ENCODE measurements at regions not wholly inside any gene's neighbourhood (a gene's known extent, or its start where the extent isn't known, plus 50 kb on each side); places are given as distances from the start of the nearest gene placed in this dataset.

DNA sequence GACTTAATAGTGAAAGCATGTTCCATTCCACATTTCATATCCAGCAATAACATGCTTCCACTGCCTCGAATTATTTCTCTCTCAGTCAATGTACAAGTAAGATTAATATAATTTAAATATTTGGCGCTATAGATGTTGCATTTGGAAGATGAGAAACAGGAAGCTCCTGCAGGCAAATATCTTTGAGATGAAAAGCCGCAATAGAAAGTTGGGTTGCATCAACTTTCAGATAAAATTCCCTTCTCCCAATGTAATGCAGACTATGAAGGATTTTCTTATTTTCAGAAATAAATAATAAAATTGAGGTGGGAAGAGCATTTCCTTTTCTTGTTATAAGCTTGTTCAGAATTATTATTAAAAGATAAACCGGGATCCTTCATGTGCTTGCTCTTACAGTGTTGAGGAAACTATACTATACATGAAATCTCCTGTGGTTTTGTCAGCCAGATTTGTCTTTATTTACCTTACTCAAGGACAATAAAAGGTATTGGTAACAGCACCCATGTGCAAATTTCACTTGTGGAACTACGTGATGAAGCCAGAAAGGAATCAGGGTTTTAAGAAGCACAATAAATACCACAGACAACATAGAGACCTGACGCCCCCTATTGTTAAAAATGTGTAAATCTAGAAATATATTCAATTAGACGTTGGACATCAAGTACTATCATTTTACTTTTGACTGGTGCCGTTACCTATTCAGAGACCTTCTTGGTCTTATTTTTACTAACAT is 307.0 kb downstream of the ARPP21 start:
- FAIRE-seq, result peak; percentile 81
- peak in 1 of 2 donors; percentile 5 for DNase-seq (ENCODE audit: low spot score in 2 of 2)

DNA sequence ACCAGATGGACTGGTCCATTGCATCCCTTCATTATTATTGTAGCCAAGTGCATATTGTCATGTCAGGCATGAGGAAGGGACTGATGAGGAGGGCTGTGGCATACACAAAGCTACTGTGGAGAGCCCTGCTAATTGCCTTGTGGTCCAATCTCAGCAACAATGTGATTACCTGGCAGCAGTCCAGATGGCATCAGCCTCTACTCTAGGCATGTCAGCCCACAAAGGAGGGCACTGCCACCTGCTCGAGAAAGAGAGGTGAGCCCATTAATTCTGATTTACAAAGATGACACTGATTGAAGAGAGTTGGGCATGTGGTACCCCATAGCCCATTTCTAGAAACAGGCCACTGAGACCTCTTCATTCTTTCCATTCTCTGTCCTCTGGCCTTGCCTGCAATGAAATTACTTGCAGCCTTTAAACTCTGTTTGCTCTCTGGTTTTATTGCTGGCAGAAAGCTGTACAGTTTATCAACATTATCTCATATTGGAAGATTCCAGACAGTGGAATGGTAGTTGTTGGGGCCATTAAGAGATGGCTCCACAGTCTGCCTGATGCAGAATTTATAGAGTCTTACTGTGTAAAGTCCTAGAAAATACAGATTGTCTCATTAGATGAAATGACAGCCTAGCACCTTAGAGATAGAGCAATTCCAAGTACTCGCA is 307.7 kb downstream of the ARPP21 start:
- no peak for FAIRE-seq
- no peak for DNase-seq (ENCODE audit: low spot score in 2 of 2)

DNA sequence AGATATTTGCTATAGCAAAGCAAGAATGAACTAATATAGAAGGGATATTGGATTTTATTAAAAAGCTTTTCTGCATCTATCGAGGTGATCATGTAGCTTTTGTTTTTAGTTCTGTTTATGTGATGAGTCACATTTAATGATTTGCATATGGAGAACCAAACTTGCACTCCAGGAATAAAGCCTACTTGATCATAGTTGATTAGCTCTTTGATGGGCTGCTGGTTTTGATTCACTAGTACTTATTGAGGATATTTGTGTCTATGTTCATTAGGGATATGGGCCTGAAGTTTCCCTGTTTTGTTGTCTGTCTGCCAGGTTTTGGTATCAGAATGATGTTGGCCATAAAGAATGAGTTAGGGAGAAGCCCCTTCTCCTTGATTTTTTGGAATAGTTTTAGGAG is 310.7 kb downstream of the ARPP21 start:
- DNase-seq (ENCODE audit: low spot score in 2 of 2) (no peak), FAIRE-seq (no peak)

DNA sequence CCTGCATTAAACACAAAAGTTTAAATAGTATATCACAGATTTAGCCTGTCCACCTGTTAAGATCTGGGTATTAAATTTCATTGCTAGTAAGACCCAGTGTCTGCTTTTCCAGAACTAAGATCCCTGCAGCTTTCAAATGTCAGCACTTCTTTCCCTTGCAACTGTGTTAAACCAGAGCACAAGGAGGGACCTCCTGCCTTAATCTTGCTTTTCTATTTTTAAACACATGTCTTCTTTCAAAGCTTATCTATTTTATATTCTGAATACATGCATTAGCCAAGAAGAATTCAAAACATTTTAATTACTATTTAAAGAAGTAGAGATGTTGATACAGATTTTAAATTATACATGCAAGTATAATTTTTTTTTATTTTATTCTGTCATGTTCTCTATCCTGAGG is 315.1 kb downstream of the ARPP21 start:
- DNase-seq (ENCODE audit: low spot score in 2 of 2), result no peak
- FAIRE-seq, result no peak

DNA sequence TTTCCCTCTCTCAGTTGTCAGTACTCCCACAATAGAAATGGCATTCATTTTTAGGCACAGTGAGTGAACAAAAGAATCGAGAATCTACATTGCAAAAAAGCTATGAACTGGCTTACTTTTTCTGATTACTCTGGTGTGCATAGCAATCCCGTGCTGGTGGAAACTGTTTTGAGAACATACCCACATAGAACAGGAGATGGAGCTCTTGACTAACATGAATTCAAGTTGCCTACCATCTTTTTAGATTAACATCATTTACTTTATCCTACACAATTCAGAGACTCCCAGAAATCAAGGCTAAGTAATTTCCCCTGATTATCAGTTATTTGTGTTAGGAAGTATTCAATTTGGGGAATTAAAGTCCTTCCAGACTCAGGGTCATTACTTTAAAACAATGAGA is 326.6 kb downstream of the ARPP21 start:
- FAIRE-seq (peak; percentile 68), DNase-seq (ENCODE audit: low spot score in 2 of 2) (peak in 1 of 2 donors; percentile 10)

DNA sequence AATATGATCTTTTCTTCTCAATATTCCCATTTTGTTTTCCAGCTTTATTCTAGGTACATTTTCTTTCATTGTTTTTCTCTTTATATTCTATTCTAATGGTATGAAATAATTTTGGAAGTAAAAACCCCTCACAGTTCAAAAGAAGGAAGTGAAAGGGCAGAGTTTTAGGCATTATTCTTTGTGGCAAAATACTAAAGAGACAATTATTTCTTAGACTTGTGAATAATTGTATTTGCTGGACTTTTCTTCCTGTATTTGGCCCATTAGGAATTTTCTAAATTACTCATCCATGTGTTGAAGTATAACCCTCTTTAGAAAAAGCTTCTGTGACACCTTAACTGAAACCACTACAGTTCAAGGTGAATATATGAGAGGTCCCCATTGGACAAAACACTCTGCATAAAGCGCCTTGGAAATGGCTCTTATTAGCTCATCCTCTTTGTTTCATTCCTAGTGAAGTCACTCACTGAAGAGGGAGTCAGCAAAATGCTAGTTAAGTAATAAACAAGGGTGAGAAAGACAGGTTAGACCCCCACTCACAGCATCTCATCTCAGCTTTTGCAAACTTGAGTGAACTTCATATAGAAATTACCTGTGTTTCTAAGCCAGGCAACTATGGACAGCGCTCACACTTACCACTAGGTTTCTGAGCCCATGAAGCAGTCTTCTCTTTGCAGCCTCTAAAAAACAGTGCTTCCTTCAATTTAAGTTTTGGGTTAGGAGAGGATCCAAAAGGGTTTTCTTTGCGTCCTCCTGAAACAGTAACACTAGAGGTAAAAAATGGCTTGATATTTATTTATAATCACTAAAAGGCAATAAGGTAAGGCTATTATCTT is 327.5 kb downstream of the ARPP21 start:
- no peak for DNase-seq (ENCODE audit: low spot score in 2 of 2)
- FAIRE-seq, result no peak

DNA sequence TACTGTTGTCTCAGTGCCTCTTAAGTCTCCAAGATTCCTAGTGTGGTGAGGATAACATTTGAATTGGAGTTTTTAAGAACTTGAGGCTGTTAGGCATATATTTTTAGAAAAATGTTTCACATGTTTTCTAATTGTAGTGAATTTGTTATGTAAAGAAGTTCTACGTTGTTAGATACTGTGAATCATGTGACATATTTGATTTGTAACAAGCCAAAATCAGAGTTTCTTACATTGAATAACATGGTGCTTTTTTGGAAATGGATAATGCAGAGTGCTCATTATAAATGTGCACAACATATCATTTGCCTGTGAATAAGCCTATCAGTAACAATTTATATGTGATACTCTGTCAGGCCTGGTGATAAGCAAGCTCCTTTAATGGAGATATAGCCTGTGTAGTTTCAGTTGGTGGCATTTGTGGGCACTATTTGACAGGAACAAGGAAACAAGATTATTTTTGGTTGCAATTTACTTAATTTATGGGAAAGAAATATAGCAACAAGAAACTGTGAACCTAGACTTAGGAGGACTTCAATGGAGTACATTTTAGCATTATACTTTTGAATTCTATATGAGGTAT is 328.8 kb downstream of the ARPP21 start:
- no peak for FAIRE-seq
- DNase-seq (ENCODE audit: low spot score in 2 of 2), result no peak

DNA sequence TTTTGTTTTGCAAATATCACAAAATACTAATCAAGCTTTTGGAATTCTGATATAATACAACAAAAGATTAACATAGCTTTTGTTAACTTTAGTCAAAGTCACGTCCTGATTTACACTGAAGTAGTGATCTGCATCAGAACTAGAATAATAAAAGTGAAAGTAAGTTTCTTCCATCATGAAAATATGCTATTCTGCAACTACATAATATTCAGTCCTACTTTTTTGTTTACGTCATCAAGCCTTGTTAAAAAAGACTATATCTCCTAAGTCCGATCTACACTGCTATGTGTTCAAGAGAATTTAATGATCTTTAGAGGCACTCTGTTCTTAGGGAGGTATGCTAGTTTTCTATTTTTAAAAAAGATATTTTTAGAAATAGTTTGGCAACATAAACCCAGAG is 330.1 kb downstream of the ARPP21 start:
- peak; percentile 31 for FAIRE-seq

DNA sequence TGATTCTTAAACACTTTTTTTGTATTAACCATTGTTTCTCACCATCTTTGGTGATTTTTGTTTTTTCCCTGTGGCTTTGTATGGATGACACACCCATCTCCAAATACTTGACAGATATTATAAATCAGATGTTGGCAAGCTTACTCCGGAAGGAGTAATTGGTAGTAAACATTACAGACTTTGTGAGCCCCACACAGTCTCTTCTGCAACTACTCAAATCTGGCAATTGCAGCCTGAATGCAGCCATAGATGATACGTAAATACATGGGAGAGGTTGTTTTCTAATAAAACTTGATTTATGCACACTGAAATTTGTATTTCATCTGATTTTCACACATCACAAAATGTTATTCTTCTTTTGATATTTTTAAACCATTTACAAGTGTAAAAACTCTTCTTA is 331.5 kb downstream of the ARPP21 start:
- no peak for DNase-seq (ENCODE audit: low spot score in 2 of 2)
- no peak for FAIRE-seq

More for the DNA sequence above, 330.1 kb downstream of the ARPP21 start:
- DNase-seq (ENCODE audit: low spot score in 2 of 2), result no peak

DNA sequence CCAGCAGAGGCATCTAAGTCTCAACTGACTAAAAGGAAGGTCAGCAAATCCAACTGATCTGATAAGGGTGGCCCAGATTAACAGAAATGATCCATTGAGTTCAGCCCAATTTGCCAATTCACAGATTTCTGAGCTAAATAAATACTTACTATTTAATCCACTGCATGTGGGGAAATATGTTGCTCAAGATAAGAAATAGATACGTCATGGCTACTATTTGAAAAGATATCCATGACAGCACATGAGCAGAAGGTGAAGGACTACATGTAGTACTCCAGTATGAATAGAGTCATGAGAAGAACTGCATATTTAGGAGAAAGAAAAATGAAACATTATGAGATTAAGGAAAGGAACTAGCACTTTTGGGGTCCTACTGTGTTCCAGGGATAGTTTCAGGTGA is 332.4 kb downstream of the ARPP21 start:
- DNase-seq (ENCODE audit: low spot score in 2 of 2), result no peak
- no peak for FAIRE-seq

DNA sequence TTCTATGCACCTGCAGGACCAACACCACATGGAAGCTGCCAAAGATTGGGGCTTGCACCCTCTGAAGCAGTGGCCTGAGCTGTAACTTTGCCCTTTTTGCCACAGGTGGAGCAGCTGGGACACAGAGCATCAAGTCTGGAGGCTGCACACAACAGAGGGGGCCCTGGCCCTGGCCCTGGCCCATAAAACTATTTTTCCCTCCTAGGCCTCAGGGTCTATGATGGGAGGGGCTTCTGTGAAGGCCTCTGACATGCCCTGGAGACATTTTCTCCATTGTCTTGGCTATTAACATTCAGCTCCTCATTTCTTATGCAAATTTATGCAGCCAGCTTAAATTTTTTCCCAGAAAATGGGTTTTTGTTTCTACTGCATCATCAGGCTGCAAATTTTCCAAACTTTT is 335.5 kb downstream of the ARPP21 start:
- DNase-seq (ENCODE audit: low spot score in 2 of 2) (no peak), FAIRE-seq (no peak)

DNA sequence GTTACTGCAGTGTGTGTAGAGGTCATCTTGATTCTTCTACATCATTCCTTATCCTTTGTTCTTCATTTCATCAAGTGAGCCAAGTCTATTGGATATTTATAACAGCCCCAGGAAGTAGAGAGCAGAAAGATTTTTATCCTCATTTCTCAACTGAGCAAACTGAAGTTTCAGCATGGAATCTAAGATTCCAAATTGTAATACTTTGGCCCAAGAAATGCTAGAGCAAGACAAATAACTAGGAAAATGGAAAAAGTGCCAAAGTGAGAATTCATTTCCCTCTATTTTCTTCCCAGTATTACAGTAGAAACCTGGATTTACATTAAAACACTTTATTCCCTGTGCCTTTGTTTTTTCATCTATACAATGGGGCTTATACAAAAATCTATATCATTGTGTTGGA is 346.8 kb downstream of the ARPP21 start:
- FAIRE-seq (no peak), DNase-seq (ENCODE audit: low spot score in 2 of 2) (no peak)

DNA sequence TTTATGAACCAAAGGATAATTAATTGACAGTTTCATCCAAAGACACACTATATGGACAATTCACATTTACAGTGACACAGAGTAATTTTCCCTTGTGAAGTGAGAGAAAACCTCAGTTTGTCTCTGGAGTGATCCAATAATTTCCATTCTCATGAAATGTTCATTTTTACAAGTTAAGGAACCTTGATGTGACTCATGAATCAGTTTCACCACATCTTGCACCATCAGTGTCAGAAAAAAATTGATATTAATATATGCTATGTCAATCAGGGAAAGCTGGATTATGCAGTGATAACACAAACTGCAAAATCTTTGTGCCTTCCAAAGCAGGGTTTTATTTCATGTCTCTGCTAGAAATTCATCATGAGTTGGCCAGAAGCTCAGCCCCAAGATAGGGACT is 348.1 kb downstream of the ARPP21 start:
- FAIRE-seq, result no peak
- no peak for DNase-seq (ENCODE audit: low spot score in 2 of 2)

DNA sequence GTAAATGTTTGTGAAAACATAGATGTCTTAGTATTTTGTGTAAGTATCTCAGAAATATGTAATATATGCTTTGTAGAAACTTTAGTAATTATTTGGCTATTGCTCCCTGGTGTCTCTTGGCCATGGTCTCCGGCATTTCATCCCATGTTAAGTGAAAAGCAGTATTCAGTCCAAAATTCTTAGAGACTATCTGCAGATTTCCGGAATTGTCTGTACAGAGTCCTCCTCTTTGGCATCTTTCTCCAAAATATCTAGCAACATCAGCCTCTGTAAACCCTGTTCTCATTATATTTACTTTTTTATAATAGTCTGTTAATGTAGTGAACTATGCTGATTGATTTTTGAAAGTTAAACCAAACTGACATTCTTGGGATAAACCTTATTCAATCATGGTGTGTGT is 352.7 kb downstream of the ARPP21 start:
- no peak for DNase-seq (ENCODE audit: low spot score in 2 of 2)
- no peak for FAIRE-seq

DNA sequence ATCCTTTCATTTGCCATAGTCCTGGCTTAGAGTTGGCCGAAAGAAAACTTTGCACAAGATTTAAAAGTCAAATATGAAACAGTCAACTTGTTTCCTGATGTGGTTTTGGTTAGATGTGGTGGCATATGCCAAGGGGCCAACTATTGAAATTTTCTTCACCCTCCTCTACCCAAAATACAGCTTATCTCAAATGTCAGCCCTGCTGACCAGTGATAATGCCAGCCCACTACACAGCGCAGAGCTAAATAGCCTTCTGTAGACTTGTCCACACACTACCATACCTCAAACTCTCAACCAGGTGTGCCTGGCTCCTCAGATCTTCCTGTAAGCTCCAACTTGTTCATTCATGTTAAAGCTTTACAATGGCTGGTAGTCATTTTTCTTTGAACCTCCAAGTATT is 368.5 kb upstream of the STAC start:
- no peak for DNase-seq (ENCODE audit: low spot score in 2 of 2)

DNA sequence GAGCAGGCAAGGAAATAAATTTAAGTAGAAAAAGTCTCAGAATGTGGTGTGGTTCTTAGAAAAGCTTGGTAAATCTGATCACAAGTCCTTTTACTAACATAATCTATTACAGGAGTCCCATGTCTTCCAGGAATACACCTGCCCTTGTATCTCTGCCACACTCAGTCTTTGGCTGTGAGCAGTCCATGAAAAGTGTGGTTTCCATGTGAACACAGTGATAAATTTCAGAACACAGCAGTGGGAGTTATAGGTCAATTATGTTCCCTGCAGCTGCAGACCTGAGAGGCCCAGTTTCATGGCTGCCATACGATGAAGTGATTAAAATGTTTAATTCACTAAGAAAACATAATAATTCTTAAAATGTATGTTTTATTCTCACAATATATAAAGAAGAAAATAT is 366.9 kb upstream of the STAC start:
- DNase-seq (ENCODE audit: low spot score in 2 of 2), result no peak
- FAIRE-seq, result no peak

More for the DNA sequence above, 368.5 kb upstream of the STAC start:
- FAIRE-seq, result no peak

DNA sequence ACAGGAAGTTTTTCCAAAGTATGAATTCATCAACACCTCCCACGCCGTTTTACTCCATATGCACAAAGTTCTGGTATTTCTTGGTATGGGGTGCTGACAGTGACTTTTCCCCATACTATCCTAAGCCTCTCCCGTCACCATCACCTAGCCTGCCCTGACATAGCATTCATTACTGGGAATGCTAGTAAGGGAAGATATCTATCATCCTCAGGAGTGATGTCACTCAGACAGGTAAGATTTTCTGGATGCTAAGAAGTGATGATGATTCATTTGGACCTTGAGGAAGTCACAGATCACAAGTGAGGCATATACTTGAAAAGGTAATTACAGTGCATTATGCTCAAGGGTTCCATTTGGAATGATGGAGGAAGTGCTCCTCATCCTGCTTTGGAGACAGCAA is 355.1 kb upstream of the STAC start:
- FAIRE-seq, result no peak
- DNase-seq (ENCODE audit: low spot score in 2 of 2), result no peak

DNA sequence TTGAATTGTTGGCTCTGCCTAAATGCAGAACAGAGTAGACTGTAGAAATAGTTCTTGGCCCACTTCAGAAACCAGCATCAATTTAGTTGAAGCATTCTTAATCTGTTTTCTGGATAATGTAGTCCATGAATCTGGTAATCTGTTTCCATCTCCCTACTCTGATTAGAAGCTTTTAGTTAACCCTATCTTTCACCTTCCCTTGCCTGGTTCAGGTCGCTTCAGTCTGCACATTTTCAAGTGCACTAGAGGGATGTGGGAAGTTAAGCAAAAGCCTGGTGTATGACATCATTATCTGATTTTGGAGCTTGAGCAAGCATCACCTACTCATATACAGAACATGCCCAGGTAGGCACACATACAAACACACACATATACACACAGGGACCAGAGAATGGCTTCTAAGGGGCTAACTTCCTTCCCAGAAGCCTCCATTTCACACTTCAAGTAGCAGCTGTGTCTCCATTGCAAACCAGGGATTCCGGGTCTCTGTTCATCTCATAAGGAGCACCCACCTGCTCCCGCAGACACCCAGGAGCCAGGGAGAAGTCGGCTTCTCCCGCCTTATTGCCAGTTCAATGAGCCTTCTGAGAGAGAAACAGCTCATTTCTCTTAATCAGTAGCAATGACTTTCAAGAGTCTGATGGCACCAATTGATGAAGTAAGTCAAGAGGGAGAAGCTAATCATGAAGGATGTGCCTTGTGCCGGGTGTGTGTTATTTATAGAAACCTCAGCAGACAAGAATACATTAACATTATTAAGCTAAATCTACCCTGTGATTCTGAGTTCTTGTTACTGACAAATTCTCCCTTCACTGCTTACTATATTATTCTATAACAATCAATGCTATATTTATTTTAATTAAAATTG is 347.9 kb upstream of the STAC start:
- FAIRE-seq, result no peak
- no peak for DNase-seq (ENCODE audit: low spot score in 2 of 2)

DNA sequence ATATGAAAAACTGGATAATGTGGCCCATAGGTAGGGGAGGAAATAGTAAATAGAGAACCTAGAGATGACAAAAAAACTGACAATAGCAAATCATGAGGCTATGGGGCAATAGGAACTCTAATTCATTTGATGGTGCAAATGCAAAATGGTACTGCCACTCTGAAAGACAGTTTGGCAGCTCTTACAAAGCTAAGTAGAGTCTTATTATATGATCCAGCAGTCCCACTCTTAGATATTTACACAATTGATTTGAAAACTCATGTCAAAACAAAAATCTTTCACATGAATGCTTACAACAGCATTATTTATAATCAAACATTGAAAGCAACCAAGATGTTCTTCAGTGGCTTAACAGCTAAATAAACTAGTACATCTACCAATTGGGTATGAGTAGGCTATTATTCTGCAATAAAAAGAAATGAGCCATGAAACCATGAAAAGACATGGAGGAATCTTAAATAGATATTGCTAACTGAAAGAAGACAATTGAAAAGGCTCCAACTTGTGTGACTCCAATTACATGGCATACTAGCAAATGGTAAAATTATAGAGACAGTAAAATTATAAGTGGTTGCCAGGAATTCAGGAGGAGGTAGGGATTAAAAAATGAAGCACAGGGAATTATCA is 321.8 kb upstream of the STAC start:
- DNase-seq (ENCODE audit: low spot score in 2 of 2), result no peak
- FAIRE-seq, result no peak

DNA sequence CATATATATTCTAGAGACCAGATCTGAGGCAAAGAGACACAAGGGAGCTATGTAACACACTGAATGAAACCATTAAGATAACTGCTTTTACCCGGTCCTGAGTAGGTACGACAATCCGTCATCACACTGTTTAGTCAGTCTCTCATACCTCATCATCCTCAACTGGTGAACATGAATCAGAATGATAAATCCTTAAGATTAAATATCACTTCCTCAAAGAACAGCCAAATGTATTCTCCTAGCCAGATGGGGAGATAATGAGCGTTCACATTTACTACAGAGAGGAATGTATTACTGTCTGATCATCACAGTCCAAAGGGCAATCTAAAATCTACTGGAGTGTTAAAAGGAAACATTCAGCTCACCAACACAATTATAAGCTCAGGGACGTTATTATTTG is 319.4 kb upstream of the STAC start:
- DNase-seq (ENCODE audit: low spot score in 2 of 2), result no peak
- no peak for FAIRE-seq
